Large intestine (tissue), 3 donors: ENCODE measurements at regions not wholly inside any gene's neighbourhood (a gene's known extent, or its start where the extent isn't known, plus 50 kb on each side); places are given as distances from the start of the nearest gene placed in this dataset.
"Not testable (repeated sequence)": the region's sequence is repeated elsewhere in the genome, so short reads cannot be mapped to it uniquely, and the experiment has no call there.

Source experiments
- DNase-seq, 2 donors: peaks; one replicate each; pipeline versions ENCODE4 v3.0.0 to v3.0.0-alpha.2; 2013
- H3K27ac ChIP-seq: one replicate; pipeline ENCODE4 v1.5.1; 2013; ENCODE audit warnings: low read length
- H3K27me3 ChIP-seq: 2 replicates; pipeline ENCODE4 v1.6.1; 2013; ENCODE audit warnings: low read length; ENCODE audit not compliant: control insufficient read depth, insufficient read depth
- H3K36me3 ChIP-seq: 2 replicates; pipeline ENCODE4 v1.6.1; 2013; ENCODE audit warnings: low read length; ENCODE audit not compliant: control insufficient read depth, insufficient read depth
- H3K4me1 ChIP-seq: one replicate; pipeline ENCODE4 v1.6.1; 2013; ENCODE audit warnings: low read length; ENCODE audit not compliant: control insufficient read depth, insufficient read depth
- H3K4me3 ChIP-seq: one replicate; pipeline ENCODE4 v1.5.1; 2013; ENCODE audit warnings: low read length
- H3K9me3 ChIP-seq: one replicate; pipeline ENCODE4 v1.6.1; 2013; ENCODE audit warnings: mild to moderate bottlenecking, low read depth, low read length, moderate library complexity; ENCODE audit not compliant: control insufficient read depth
- WGBS: methylation state at CpG from one replicate; pipeline ENCODE4 v1.1.5; 2013; ENCODE audit warnings: low lambda C conversion rate; ENCODE audit not compliant: insufficient coverage; 5-methylcytosine and 5-hydroxymethylcytosine counted together

- WGBS, result 100% methylated on average over 4 of the region's 16 CpGs
- Histone ChIP-seq H3K27me3 (no peaks in the 10 kb centered on the region), H3K4me3 (no peak overlapping the region), H3K27ac (no peak overlapping the region), H3K4me1 (no peaks in the 10 kb centered on the region), H3K9me3 (no peaks in the 10 kb centered on the region), H3K36me3 (no peaks in the 10 kb centered on the region)
- DNase-seq, result no peak
Observed at GRCh38 chr13:89163096-89163495, 1491.9 kb downstream of the SLITRK5 start.

GRCh38 chr13:89165685-89166084 is 1494.5 kb downstream of the SLITRK5 start:
- no peaks in the 10 kb centered on the region for H3K9me3 ChIP-seq
- H3K36me3 ChIP-seq, result no peaks in the 10 kb centered on the region
- H3K27ac ChIP-seq, result no peak overlapping the region
- no peak for DNase-seq
- no CpG with 5 or more reads among the region's 1 CpG for WGBS
- no peaks in the 10 kb centered on the region for H3K4me1 ChIP-seq
- H3K4me3 ChIP-seq, result no peak overlapping the region
- no peaks in the 10 kb centered on the region for H3K27me3 ChIP-seq

GRCh38 chr13:89169951-89170350 is 1498.8 kb downstream of the SLITRK5 start:
- Histone ChIP-seq H3K4me3 (no peak overlapping the region), H3K27me3 (no peaks in the 10 kb centered on the region), H3K4me1 (no peaks in the 10 kb centered on the region), H3K27ac (no peak overlapping the region), H3K36me3 (no peaks in the 10 kb centered on the region), H3K9me3 (no peaks in the 10 kb centered on the region)
- WGBS, result 100% methylated on average over 1 of the region's 1 CpG
- DNase-seq, result no peak

- Histone ChIP-seq H3K4me1 (no peaks in the 10 kb centered on the region), H3K36me3 (no peaks in the 10 kb centered on the region), H3K27me3 (no peaks in the 10 kb centered on the region), H3K27ac (no peak overlapping the region), H3K9me3 (peaks cover 5% of the 10 kb centered on the region), H3K4me3 (no peak overlapping the region)
- DNase-seq, result no peak
Observed at GRCh38 chr13:89181041-89181440, 1509.9 kb downstream of the SLITRK5 start.

GRCh38 chr13:89199138-89199537 is 1528.0 kb downstream of the SLITRK5 start:
- H3K36me3 ChIP-seq, result no peaks in the 10 kb centered on the region
- no peaks in the 10 kb centered on the region for H3K27me3 ChIP-seq
- WGBS, result 50% methylated on average over 2 of the region's 4 CpGs
- no peaks in the 10 kb centered on the region for H3K9me3 ChIP-seq
- H3K4me3 ChIP-seq, result no peak overlapping the region
- H3K27ac ChIP-seq, result no peak overlapping the region
- no peak for DNase-seq
- no peaks in the 10 kb centered on the region for H3K4me1 ChIP-seq

GRCh38 chr13:89204435-89204834 is 1533.3 kb downstream of the SLITRK5 start:
- Histone ChIP-seq H3K9me3 (no peaks in the 10 kb centered on the region), H3K27ac (no peak overlapping the region), H3K4me1 (no peaks in the 10 kb centered on the region), H3K27me3 (no peaks in the 10 kb centered on the region), H3K36me3 (no peaks in the 10 kb centered on the region), H3K4me3 (no peak overlapping the region)
- 100% methylated on average over 1 of the region's 1 CpG for WGBS
- no peak for DNase-seq

- 83% methylated on average over 1 of the region's 3 CpGs for WGBS
- Histone ChIP-seq H3K36me3 (no peaks in the 10 kb centered on the region), H3K4me1 (no peaks in the 10 kb centered on the region), H3K9me3 (no peaks in the 10 kb centered on the region), H3K27me3 (no peaks in the 10 kb centered on the region), H3K27ac (no peak overlapping the region), H3K4me3 (no peak overlapping the region)
- DNase-seq, result no peak
Observed at GRCh38 chr13:89205856-89206520, 1534.8 kb downstream of the SLITRK5 start.

- Histone ChIP-seq H3K27me3 (no peaks in the 10 kb centered on the region), H3K4me3 (no peak overlapping the region), H3K27ac (no peak overlapping the region), H3K9me3 (no peaks in the 10 kb centered on the region), H3K4me1 (no peaks in the 10 kb centered on the region), H3K36me3 (no peaks in the 10 kb centered on the region)
- no CpG with 5 or more reads among the region's 1 CpG for WGBS
- no peak for DNase-seq
Observed at GRCh38 chr13:89212186-89212585, 1541.0 kb downstream of the SLITRK5 start.

- WGBS, result no CpG with 5 or more reads among the region's 1 CpG
- no peak for DNase-seq
- Histone ChIP-seq H3K4me3 (no peak overlapping the region), H3K4me1 (no peaks in the 10 kb centered on the region), H3K9me3 (no peaks in the 10 kb centered on the region), H3K36me3 (no peaks in the 10 kb centered on the region), H3K27me3 (no peaks in the 10 kb centered on the region), H3K27ac (no peak overlapping the region)
Observed at GRCh38 chr13:89214185-89214584, 1543.0 kb downstream of the SLITRK5 start.

- H3K4me3 ChIP-seq, H3K27ac ChIP-seq, H3K4me1 ChIP-seq, H3K36me3 ChIP-seq, H3K27me3 ChIP-seq, DNase-seq, H3K9me3 ChIP-seq: not testable (repeated sequence)
- 44% methylated on average over 2 of the region's 13 CpGs for WGBS
Observed at GRCh38 chr13:89215319-89215718, 1544.1 kb downstream of the SLITRK5 start.

GRCh38 chr13:89217813-89218212 is 1546.6 kb downstream of the SLITRK5 start:
- H3K4me1 ChIP-seq, result no peaks in the 10 kb centered on the region
- no peak overlapping the region for H3K4me3 ChIP-seq
- H3K36me3 ChIP-seq, result no peaks in the 10 kb centered on the region
- no peak for DNase-seq
- H3K9me3 ChIP-seq, result peaks cover 3% of the 10 kb centered on the region
- H3K27ac ChIP-seq, result no peak overlapping the region
- H3K27me3 ChIP-seq, result no peaks in the 10 kb centered on the region
